GDM1 (cell line): ENCODE measurements at regions not wholly inside any gene's neighbourhood (a gene's known extent, or its start where the extent isn't known, plus 50 kb on each side); places are given as distances from the start of the nearest gene placed in this dataset.
"Not testable (repeated sequence)": the region's sequence is repeated elsewhere in the genome, so short reads cannot be mapped to it uniquely, and the experiment has no call there.

Source experiments
- DNase-seq: peaks from one replicate; lab custom pipeline; 2025; lab: John Stamatoyannopoulos, UW

- no peak for DNase-seq
Measured at GRCh38 chr18:60202708-60203107, 169.9 kb downstream of the MC4R start.

GRCh38 chr18:60200558-60200957, 172.0 kb downstream of the MC4R start:
- DNase-seq = no peak

GRCh38 chr18:60199505-60199904, 173.1 kb downstream of the MC4R start:
- no peak for DNase-seq

GRCh38 chr18:60197671-60198462, 174.7 kb downstream of the MC4R start:
- DNase-seq = no peak

GRCh38 chr18:60196836-60197606, 175.6 kb downstream of the MC4R start:
- no peak for DNase-seq

GRCh38 chr18:60193780-60194179, 178.8 kb downstream of the MC4R start:
- DNase-seq = no peak

- DNase-seq = no peak
Measured at GRCh38 chr18:60191926-60192325, 180.6 kb downstream of the MC4R start.

GRCh38 chr18:60189856-60190255, 182.7 kb downstream of the MC4R start:
- no peak for DNase-seq

- DNase-seq = no peak
Measured at GRCh38 chr18:60188958-60189357, 183.6 kb downstream of the MC4R start.

- DNase-seq = no peak
Measured at GRCh38 chr18:60182223-60182622, 190.4 kb downstream of the MC4R start.

- DNase-seq = no peak
Measured at GRCh38 chr18:60180671-60181070, 191.9 kb downstream of the MC4R start.

GRCh38 chr18:60178224-60178623, 194.4 kb downstream of the MC4R start:
- not testable (repeated sequence) for DNase-seq

GRCh38 chr18:60176259-60176658, 196.3 kb downstream of the MC4R start:
- no peak for DNase-seq

GRCh38 chr18:60174832-60175231, 197.7 kb downstream of the MC4R start:
- DNase-seq = no peak

- DNase-seq = no peak
Measured at GRCh38 chr18:60172030-60172429, 200.5 kb downstream of the MC4R start.

GRCh38 chr18:60163622-60164021, 209.0 kb downstream of the MC4R start:
- no peak for DNase-seq

- no peak for DNase-seq
Measured at GRCh38 chr18:60162388-60162787, 210.2 kb downstream of the MC4R start.

GRCh38 chr18:60157810-60158209, 214.8 kb downstream of the MC4R start:
- no peak for DNase-seq

- DNase-seq = no peak
Measured at GRCh38 chr18:60153376-60153775, 219.2 kb downstream of the MC4R start.

- DNase-seq = no peak
Measured at GRCh38 chr18:60149316-60149715, 223.3 kb downstream of the MC4R start.

GRCh38 chr18:60147323-60147722, 225.3 kb downstream of the MC4R start:
- DNase-seq = no peak

- no peak for DNase-seq
Measured at GRCh38 chr18:60146220-60146960, 226.2 kb downstream of the MC4R start.

GRCh38 chr18:60145776-60146175, 226.8 kb downstream of the MC4R start:
- no peak for DNase-seq
